GM12878 (cell line): ENCODE measurements at regions not wholly inside any gene's neighbourhood (a gene's known extent, or its start where the extent isn't known, plus 50 kb on each side); places are given as distances from the start of the nearest gene placed in this dataset.

Experiments used
- ATAC-seq: fragments of 200-7000 bp; cut with Tn5 transposase; 3 replicates; pipeline ENCODE4 v1.9.1; 2020; ENCODE audit warnings: mild to moderate bottlenecking, moderate library complexity
- BruUV-seq: library from RNA; stranded (reverse); fragments of 400-500 nt; replicated peaks from 2 replicates; lab custom pipeline; 2021; lab: Mats Ljungman, UMichigan
- CTCF ChIA-PET: fragments of 300-600 bp; sonication (Branson Sonifier 250); formaldehyde crosslinking; extraction: SDS; loops from one replicate; lab custom pipeline; 2021; ENCODE audit warnings: inconsistent platforms; lab: Yijun Ruan, JAX
- POLR2A ChIA-PET: fragments of 350-600 bp; formaldehyde crosslinking; extraction: SDS; loops from one replicate; lab custom pipeline; 2021; ENCODE audit warnings: inconsistent platforms; lab: Charles Lee
- RAD21 ChIA-PET: fragments of 300-600 bp; sonication (Branson Sonifier 250); formaldehyde crosslinking; loops from one replicate; lab custom pipeline; 2023; ENCODE audit warnings: antibody characterized with exemption; ENCODE audit not compliant: unreplicated experiment; lab: Charles Lee
- SMC1A ChIA-PET: fragments of 300-600 bp; sonication (Branson Sonifier 250); formaldehyde crosslinking; loops from one replicate; lab custom pipeline; 2023; ENCODE audit not compliant: unreplicated experiment, uncharacterized antibody; lab: Charles Lee
- DNase-seq: peaks from one replicate; pipeline ENCODE4 v3.0.0-alpha.2; 2011; ENCODE audit warnings: low read depth, low spot score
- FAIRE-seq: peaks from 3 replicates; lab custom pipeline; 2011; peaks lifted over from hg19 to GRCh38; lab: Jason Lieb, UNC
- H2AFZ ChIP-seq: 2 replicates; pipeline ENCODE4 v1.6.0; 2011; ENCODE audit warnings: low read depth, low read length, control low read depth; ENCODE audit not compliant: control insufficient read depth
- H3K27ac ChIP-seq: 2 replicates; pipeline ENCODE4 v1.5.1; 2011; ENCODE audit warnings: control low read depth; ENCODE audit not compliant: control insufficient read depth, insufficient read depth
- H3K27me3 ChIP-seq, 2 experiments: replicated peaks in 1 of 2; 2 replicates each; pipeline versions ENCODE4 v1.6.0 to v1.6.1; 2011; ENCODE audit warnings: low read length in 1 of 2; ENCODE audit not compliant: control insufficient read depth in 2 of 2, insufficient read depth in 2 of 2
- H3K36me3 ChIP-seq, 2 experiments: 2 replicates each; pipeline ENCODE4 v1.5.1; 2011; ENCODE audit warnings: low read length in 1 of 2; ENCODE audit not compliant: control insufficient read depth in 2 of 2, insufficient read depth in 2 of 2
- H3K4me1 ChIP-seq: 2 replicates; pipeline ENCODE4 v1.6.1; 2011; ENCODE audit warnings: mild to moderate bottlenecking, low read length, moderate library complexity, mixed read lengths; ENCODE audit not compliant: control insufficient read depth, insufficient read depth
- H3K4me2 ChIP-seq: 2 replicates; pipeline ENCODE4 v1.6.0; 2011; ENCODE audit warnings: control low read depth; ENCODE audit not compliant: control insufficient read depth, insufficient read depth
- H3K4me3 ChIP-seq: fragments of 200-600 bp; sonication (generic); 2 replicates; pipeline ENCODE4 v1.5.1; 2016
- H3K79me2 ChIP-seq: 2 replicates; pipeline ENCODE4 v1.6.0; 2011; ENCODE audit warnings: low read length; ENCODE audit not compliant: control insufficient read depth, insufficient read depth
- H3K9ac ChIP-seq: 2 replicates; pipeline ENCODE4 v1.8.0; 2011; ENCODE audit warnings: low read length, control low read depth, mixed read lengths; ENCODE audit not compliant: control insufficient read depth, insufficient read depth
- H3K9me3 ChIP-seq: replicated peaks from 3 replicates; pipeline ENCODE4 v1.5.1; 2011; ENCODE audit warnings: mild to moderate bottlenecking, low read length; ENCODE audit not compliant: control insufficient read depth, insufficient read depth
- H4K20me1 ChIP-seq: 2 replicates; pipeline ENCODE4 v1.6.0; 2011; ENCODE audit not compliant: control insufficient read depth, insufficient read depth
- CBX5 ChIP-seq: sonication (generic); IDR thresholded peaks from 2 replicates; pipeline ENCODE4 v1.6.1; 2016; ENCODE audit warnings: low read depth, moderate library complexity, mild to moderate bottlenecking, inconsistent platforms
- CEBPB ChIP-seq, 2 experiments: fragments of 150-350 bp in 1 of 2; IDR thresholded peaks; 2 replicates each; pipeline ENCODE4 v1.6.1; 2012 to 2014; ENCODE audit warnings: low read depth in 2 of 2, low read length in 2 of 2, borderline replicate concordance in 1 of 2, inconsistent platforms in 1 of 2
- ESRRA ChIP-seq: IDR thresholded peaks from 2 replicates; pipeline ENCODE4 v1.6.1; 2012; ENCODE audit warnings: mild to moderate bottlenecking, low read length, improper control_type of control experiment
- FOXM1 ChIP-seq: IDR thresholded peaks from 2 replicates; pipeline ENCODE4 v1.6.1; 2012; ENCODE audit warnings: low read depth, mild to moderate bottlenecking, inconsistent platforms, low read length, moderate library complexity
- HCFC1 ChIP-seq: fragments of 150-350 bp; IDR thresholded peaks from 2 replicates; pipeline ENCODE4 v1.6.1; 2014; ENCODE audit warnings: low read length
- IRF4 ChIP-seq: IDR thresholded peaks from 2 replicates; pipeline ENCODE4 v1.6.1; 2011; ENCODE audit warnings: low read depth, low read length
- KDM1A ChIP-seq: fragments of 200-600 bp; sonication (generic); IDR thresholded peaks from 2 replicates; pipeline ENCODE4 v1.6.1; 2016; ENCODE audit warnings: borderline replicate concordance
- MYB ChIP-seq: fragments of 150-350 bp; IDR thresholded peaks from 2 replicates; pipeline ENCODE4 v1.6.1; 2014; ENCODE audit warnings: mild to moderate bottlenecking, low read depth, low read length, borderline replicate concordance
- MYC ChIP-seq: IDR thresholded peaks from 2 replicates; pipeline ENCODE4 v1.6.1; 2011; ENCODE audit warnings: mild to moderate bottlenecking, low read length, moderate library complexity, inconsistent platforms; ENCODE audit not compliant: insufficient read depth, insufficient replicate concordance, insufficient read length, severe bottlenecking
- NBN ChIP-seq: fragments of 450-650 bp; IDR thresholded peaks from 2 replicates; pipeline ENCODE4 v1.6.1; 2016
- PAX5 ChIP-seq: IDR thresholded peaks from 2 replicates; pipeline ENCODE4 v1.6.1; 2011; ENCODE audit warnings: low read depth, low read length, borderline replicate concordance
- SMAD5 ChIP-seq: IDR thresholded peaks from 2 replicates; pipeline ENCODE4 v1.6.1; 2016; ENCODE audit warnings: antibody characterized with exemption, low read depth
- ZZZ3 ChIP-seq: IDR thresholded peaks from 2 replicates; pipeline ENCODE4 v1.6.1; 2011; ENCODE audit warnings: low read depth; ENCODE audit not compliant: control insufficient read depth, insufficient read length
- in situ Hi-C: fragments of 300-500 bp; cut with MboI; formaldehyde crosslinking; loops from 9 replicates; pipeline ENCODE4 v1.14.3; 2018; ENCODE audit warnings: mixed read lengths
- intact Hi-C: fragments of 100-400 bp; cut with micrococcal nuclease; formaldehyde crosslinking; loops from one replicate; pipeline ENCODE4 v1.14.2; 2022; ENCODE audit not compliant: unreplicated experiment
- TF ChIP-seq, protein P1 (sequence below), 3 experiments: IDR thresholded peaks in 2 of 3; conservative IDR thresholded peaks in 1 of 3; 2 replicates each; pipeline ENCODE4 v1.5.1; 2011; ENCODE audit warnings: low read depth in 3 of 3, low read length in 3 of 3, mild to moderate bottlenecking in 3 of 3, control low read depth in 2 of 3, moderate library complexity in 2 of 3, inconsistent platforms in 1 of 3, mixed read lengths in 1 of 3; ENCODE audit not compliant: control insufficient read depth in 2 of 3, insufficient read depth in 1 of 3; ENCODE audit errors: extremely low read depth in 1 of 3
- TF ChIP-seq, protein P2 (sequence below): IDR thresholded peaks from 2 replicates; pipeline ENCODE4 v1.6.1; 2012; ENCODE audit warnings: mild to moderate bottlenecking, low read depth, low read length

DNA sequence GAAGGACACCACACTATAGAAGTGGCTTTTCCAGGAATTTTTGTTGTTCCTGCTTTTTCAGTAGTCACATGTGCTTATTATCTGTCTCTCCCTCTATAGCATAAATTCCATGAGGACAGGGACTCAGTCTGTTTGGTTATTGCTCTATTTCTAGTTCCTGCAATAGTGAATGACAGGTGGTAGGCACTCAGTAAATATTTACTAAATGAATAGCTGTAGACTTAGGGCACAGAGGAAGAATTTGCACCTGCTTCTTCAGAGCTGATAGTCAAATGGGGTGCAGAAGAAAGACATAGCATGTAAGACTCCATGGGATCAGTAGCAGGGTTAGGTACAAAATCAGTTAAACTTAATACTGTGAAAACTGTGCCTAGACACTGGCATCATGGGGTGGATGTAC is 580.2 kb downstream of the CCDC171 start:
- no peak overlapping the region for H3K4me2 ChIP-seq
- ChIA-PET CTCF (interaction anchor here (0.7 to 4.1 kb wide), 12 partner anchors 9 to 298 kb away, joined by 3 to 49 read pairs (median 8); no protein-coding TSS in a partner anchor), POLR2A (no interaction called here), SMC1A (interaction anchor here (1.0 to 4.1 kb wide), 3 partner anchors 95 to 260 kb away, joined by 3 to 30 read pairs (median 4); no protein-coding TSS in a partner anchor), RAD21 (interaction anchor here (0.7 to 1.6 kb wide), 5 partner anchors 17 to 261 kb away, joined by 3 to 5 read pairs (median 3); no protein-coding TSS in a partner anchor)
- H3K4me3 ChIP-seq, result no peak overlapping the region
- no TSS peak for BruUV-seq
- no peaks in the 10 kb centered on the region for H3K36me3 ChIP-seq
- no peak overlapping the region for H3K9ac ChIP-seq
- H3K9me3 ChIP-seq, result no peaks in the 10 kb centered on the region; the same call in 2 of the 3 replicates
- TF ChIP-seq MYB (no peak), ZZZ3 (no peak), CEBPB (IDR thresholded peaks at IDR 0.05; ENCODE audit: borderline replicate concordance in 1 of 2, low read depth in 2 of 2, low read length in 2 of 2) (no peak), HCFC1 (no peak), MYC (no peak), SMAD5 (no peak), NBN (no peak), FOXM1 (no peak), IRF4 (no peak), ESRRA (no peak), KDM1A (no peak), PAX5 (no peak), CBX5 (no peak)
- TF ChIP-seq, protein P1, sequence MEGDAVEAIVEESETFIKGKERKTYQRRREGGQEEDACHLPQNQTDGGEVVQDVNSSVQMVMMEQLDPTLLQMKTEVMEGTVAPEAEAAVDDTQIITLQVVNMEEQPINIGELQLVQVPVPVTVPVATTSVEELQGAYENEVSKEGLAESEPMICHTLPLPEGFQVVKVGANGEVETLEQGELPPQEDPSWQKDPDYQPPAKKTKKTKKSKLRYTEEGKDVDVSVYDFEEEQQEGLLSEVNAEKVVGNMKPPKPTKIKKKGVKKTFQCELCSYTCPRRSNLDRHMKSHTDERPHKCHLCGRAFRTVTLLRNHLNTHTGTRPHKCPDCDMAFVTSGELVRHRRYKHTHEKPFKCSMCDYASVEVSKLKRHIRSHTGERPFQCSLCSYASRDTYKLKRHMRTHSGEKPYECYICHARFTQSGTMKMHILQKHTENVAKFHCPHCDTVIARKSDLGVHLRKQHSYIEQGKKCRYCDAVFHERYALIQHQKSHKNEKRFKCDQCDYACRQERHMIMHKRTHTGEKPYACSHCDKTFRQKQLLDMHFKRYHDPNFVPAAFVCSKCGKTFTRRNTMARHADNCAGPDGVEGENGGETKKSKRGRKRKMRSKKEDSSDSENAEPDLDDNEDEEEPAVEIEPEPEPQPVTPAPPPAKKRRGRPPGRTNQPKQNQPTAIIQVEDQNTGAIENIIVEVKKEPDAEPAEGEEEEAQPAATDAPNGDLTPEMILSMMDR (IDR thresholded peaks at IDR 0.05 in 2 of 3, conservative IDR thresholded peaks at IDR 0.05 in 1 of 3; ENCODE audit: control insufficient read depth in 2 of 3, extremely low read depth in 1 of 3, insufficient read depth in 1 of 3, low read depth in 3 of 3, low read length in 3 of 3), result no peak
- TF ChIP-seq, protein P2, sequence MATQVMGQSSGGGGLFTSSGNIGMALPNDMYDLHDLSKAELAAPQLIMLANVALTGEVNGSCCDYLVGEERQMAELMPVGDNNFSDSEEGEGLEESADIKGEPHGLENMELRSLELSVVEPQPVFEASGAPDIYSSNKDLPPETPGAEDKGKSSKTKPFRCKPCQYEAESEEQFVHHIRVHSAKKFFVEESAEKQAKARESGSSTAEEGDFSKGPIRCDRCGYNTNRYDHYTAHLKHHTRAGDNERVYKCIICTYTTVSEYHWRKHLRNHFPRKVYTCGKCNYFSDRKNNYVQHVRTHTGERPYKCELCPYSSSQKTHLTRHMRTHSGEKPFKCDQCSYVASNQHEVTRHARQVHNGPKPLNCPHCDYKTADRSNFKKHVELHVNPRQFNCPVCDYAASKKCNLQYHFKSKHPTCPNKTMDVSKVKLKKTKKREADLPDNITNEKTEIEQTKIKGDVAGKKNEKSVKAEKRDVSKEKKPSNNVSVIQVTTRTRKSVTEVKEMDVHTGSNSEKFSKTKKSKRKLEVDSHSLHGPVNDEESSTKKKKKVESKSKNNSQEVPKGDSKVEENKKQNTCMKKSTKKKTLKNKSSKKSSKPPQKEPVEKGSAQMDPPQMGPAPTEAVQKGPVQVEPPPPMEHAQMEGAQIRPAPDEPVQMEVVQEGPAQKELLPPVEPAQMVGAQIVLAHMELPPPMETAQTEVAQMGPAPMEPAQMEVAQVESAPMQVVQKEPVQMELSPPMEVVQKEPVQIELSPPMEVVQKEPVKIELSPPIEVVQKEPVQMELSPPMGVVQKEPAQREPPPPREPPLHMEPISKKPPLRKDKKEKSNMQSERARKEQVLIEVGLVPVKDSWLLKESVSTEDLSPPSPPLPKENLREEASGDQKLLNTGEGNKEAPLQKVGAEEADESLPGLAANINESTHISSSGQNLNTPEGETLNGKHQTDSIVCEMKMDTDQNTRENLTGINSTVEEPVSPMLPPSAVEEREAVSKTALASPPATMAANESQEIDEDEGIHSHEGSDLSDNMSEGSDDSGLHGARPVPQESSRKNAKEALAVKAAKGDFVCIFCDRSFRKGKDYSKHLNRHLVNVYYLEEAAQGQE, result no peak
- H2AFZ ChIP-seq, result no peak overlapping the region
- H3K27ac ChIP-seq, result no peak overlapping the region
- no peaks in the 10 kb centered on the region for H3K4me1 ChIP-seq
- intact Hi-C loops (loop anchor here (1.0 kb wide), 2 partner anchors 94 to 260 kb away; no protein-coding TSS in a partner anchor), in situ Hi-C loops (loop anchor here (10.0 kb wide), 1 partner anchor 258 kb away; no protein-coding TSS in a partner anchor)
- DNase-seq (no peak), FAIRE-seq (no peak), ATAC-seq (no peak)
- H4K20me1 ChIP-seq, result no peaks in the 10 kb centered on the region
- no peaks in the 10 kb centered on the region; a peak in 1 of 4 replicates for H3K27me3 ChIP-seq
- H3K79me2 ChIP-seq, result no peaks in the 10 kb centered on the region
